Activated T-cell treated with anti-CD3 and anti-CD28 coated beads, Interleukin-2, amount 50 U/mL, for 72 hours (primary cell): ENCODE measurements at regions not wholly inside any gene's neighbourhood (a gene's known extent, or its start where the extent isn't known, plus 50 kb on each side); places are given as distances from the start of the nearest gene placed in this dataset.

Experiments
- ATAC-seq, 2 donors: fragments of 150-1000 bp; cut with Tn5 transposase; replicated peaks in 1 of 2; 2 replicates each; pipeline ENCODE4 v1.10.0; 2021; ENCODE audit warnings: moderate library complexity in 2 of 2, mild to moderate bottlenecking in 1 of 2
- DNase-seq, 2 donors: peaks; one replicate each; pipeline ENCODE4 v3.0.0; 2021 to 2022; ENCODE audit warnings: mixed read lengths in 1 of 2
- H3K27ac Mint-ChIP-seq: one replicate; pipeline ENCODE4 v1.8.0; 2022; ENCODE audit warnings: mild to moderate bottlenecking, moderate library complexity, mixed read lengths
- H3K27me3 Mint-ChIP-seq: one replicate; pipeline ENCODE4 v1.8.0; 2022; ENCODE audit warnings: low read depth, mixed read lengths
- H3K36me3 Mint-ChIP-seq, 2 donors: one replicate each; pipeline ENCODE4 v1.8.0; 2022; ENCODE audit warnings: mixed read lengths in 2 of 2, mild to moderate bottlenecking in 1 of 2; ENCODE audit not compliant: insufficient read depth in 2 of 2
- H3K4me1 Mint-ChIP-seq: one replicate; pipeline ENCODE4 v1.8.0; 2022; ENCODE audit warnings: low read depth, mixed read lengths
- H3K4me3 Mint-ChIP-seq, 2 donors: one replicate each; pipeline ENCODE4 v1.8.0; 2022; ENCODE audit warnings: mild to moderate bottlenecking in 2 of 2, mixed read lengths in 2 of 2, moderate library complexity in 2 of 2
- H3K9me3 Mint-ChIP-seq, 2 donors: one replicate each; pipeline ENCODE4 v1.8.0; 2022; ENCODE audit warnings: mixed read lengths in 2 of 2

- no peak overlapping the region for H3K27ac Mint-ChIP-seq
- peaks cover 0 to 1% of the 10 kb centered on the region in 2 donors for H3K9me3 Mint-ChIP-seq
- no peaks in the 10 kb centered on the region for H3K27me3 Mint-ChIP-seq
- no peaks in the 10 kb centered on the region for H3K4me1 Mint-ChIP-seq
- H3K4me3 Mint-ChIP-seq = no peak overlapping the region
- peaks cover 0 to 2% of the 10 kb centered on the region in 2 donors for H3K36me3 Mint-ChIP-seq
- ATAC-seq (no peak), DNase-seq (no peak)
Observed at GRCh38 chr6:76671751-76672150, 599.3 kb upstream of the IMPG1 start.

GRCh38 chr6:76644231-76644630 is 571.8 kb upstream of the IMPG1 start:
- no peaks in the 10 kb centered on the region for H3K27me3 Mint-ChIP-seq
- ATAC-seq (no peak), DNase-seq (no peak)
- no peaks in the 10 kb centered on the region for H3K4me1 Mint-ChIP-seq
- peaks cover 7 to 9% of the 10 kb centered on the region in 2 donors for H3K9me3 Mint-ChIP-seq
- H3K4me3 Mint-ChIP-seq = no peak overlapping the region
- peaks cover 0 to 1% of the 10 kb centered on the region in 2 donors for H3K36me3 Mint-ChIP-seq
- no peak overlapping the region for H3K27ac Mint-ChIP-seq

GRCh38 chr6:76639941-76640340 is 567.5 kb upstream of the IMPG1 start:
- Mint-ChIP-seq H3K36me3 (peaks cover 0 to 1% of the 10 kb centered on the region in 2 donors), H3K9me3 (peaks cover 7 to 12% of the 10 kb centered on the region in 2 donors), H3K27me3 (no peaks in the 10 kb centered on the region), H3K4me3 (no peak overlapping the region), H3K27ac (no peak overlapping the region), H3K4me1 (no peaks in the 10 kb centered on the region)
- no peak for ATAC-seq
- no peak for DNase-seq

DNA sequence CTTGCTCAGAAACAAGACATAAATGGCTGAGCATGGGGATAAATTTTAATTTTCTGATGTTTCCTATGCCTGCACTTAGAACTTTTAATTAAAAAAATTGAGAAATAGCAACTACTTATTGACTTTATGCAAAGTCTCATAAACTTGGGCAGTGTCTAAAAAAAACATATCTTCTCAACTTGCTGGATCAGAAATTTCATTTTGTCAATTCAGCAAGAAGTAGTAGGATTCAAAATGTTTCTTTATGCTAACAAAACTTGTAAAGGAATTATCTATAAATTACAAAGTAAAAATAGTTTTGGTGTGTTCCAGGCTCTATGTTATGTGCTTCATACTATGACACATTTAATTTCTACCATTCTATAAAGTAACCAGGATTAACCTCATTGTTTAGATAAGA is 562.2 kb upstream of the IMPG1 start:
- no peak for ATAC-seq
- Mint-ChIP-seq H3K27me3 (no peaks in the 10 kb centered on the region), H3K9me3 (peaks cover 0 to 4% of the 10 kb centered on the region in 2 donors), H3K4me1 (no peaks in the 10 kb centered on the region), H3K27ac (no peak overlapping the region), H3K4me3 (no peak overlapping the region), H3K36me3 (no peaks in the 10 kb centered on the region)
- no peak for DNase-seq

DNA sequence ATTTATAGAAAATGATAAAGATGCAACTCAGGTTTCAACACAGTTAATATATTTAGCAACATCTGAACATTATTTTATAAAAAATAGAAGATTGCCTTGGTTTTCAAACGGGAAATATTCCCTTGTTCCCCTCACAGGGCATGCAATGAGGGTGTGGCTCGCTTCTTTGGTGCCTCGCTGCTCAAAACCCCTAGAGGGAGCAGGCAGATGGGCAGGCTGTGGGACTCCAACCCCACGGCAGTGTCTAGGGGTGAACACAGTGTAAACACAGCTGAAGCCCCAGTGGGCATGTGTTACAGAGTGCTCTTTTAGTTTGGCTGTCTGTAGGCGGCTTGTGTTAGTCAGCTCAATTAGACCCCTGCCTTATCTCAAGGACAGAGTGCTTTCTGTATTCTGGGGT is 560.8 kb upstream of the IMPG1 start:
- H3K9me3 Mint-ChIP-seq = peaks cover 0 to 4% of the 10 kb centered on the region in 2 donors
- no peaks in the 10 kb centered on the region for H3K27me3 Mint-ChIP-seq
- DNase-seq (no peak), ATAC-seq (no peak)
- no peaks in the 10 kb centered on the region for H3K36me3 Mint-ChIP-seq
- no peaks in the 10 kb centered on the region for H3K4me1 Mint-ChIP-seq
- H3K4me3 Mint-ChIP-seq = no peak overlapping the region
- H3K27ac Mint-ChIP-seq = no peak overlapping the region

DNA sequence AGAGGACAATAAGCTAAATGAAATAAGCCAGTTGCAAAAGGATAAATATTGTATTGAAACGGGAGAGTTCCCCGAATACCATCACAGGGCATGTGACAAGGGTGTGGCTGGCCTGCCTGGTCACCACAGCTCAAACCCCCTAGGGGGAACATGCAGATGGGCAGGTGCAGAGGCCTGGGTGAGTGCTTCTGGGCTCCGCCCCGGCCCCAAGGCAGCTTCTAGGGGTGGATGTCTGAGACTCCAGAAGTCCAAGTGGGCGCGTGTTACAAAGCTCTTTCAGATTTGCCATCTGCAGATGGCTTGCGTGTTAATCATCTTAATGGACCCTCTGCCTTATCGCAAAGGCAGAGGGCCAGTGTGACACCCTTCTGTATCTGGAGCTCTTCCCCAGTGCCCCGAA is 559.2 kb upstream of the IMPG1 start:
- no peak for ATAC-seq

DNA sequence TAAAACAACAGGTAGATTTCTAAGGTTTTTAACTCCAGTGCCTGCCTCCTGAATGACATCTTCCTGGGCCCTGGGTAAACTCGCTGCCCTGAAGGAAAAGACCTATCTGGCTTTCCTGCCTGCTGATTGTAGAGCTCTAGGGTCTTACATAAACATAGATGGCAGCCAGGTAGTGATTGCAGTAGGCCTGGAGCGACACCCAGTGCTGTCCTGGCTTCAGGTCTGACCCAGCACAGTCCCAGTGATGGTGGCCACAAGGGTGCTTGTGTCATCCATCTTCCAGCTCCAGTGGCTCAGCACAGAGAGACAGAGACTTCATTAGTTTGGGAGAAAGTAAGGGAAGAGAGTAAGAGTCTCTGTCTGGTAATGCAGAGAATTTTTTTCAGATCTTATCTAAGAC is 542.9 kb upstream of the IMPG1 start:
- DNase-seq = no peak
- Mint-ChIP-seq H3K36me3 (peaks cover 0 to 1% of the 10 kb centered on the region in 2 donors), H3K9me3 (peaks cover 6 to 8% of the 10 kb centered on the region in 2 donors)

More for the DNA sequence above, 559.2 kb upstream of the IMPG1 start:
- no peak overlapping the region for H3K4me3 Mint-ChIP-seq
- H3K36me3 Mint-ChIP-seq = peaks cover 0 to 2% of the 10 kb centered on the region in 2 donors
- no peak for DNase-seq
- H3K9me3 Mint-ChIP-seq = peaks cover 4 to 5% of the 10 kb centered on the region in 2 donors
- H3K27ac Mint-ChIP-seq = no peak overlapping the region
- H3K4me1 Mint-ChIP-seq = no peaks in the 10 kb centered on the region
- no peaks in the 10 kb centered on the region for H3K27me3 Mint-ChIP-seq

GRCh38 chr6:76612954-76613353 is 540.5 kb upstream of the IMPG1 start:
- peaks cover 6 to 7% of the 10 kb centered on the region in 2 donors for H3K9me3 Mint-ChIP-seq
- no peak for DNase-seq
- H3K27me3 Mint-ChIP-seq = no peaks in the 10 kb centered on the region
- H3K27ac Mint-ChIP-seq = no peak overlapping the region
- peaks cover 0 to 1% of the 10 kb centered on the region in 2 donors for H3K36me3 Mint-ChIP-seq
- no peak for ATAC-seq
- H3K4me1 Mint-ChIP-seq = no peaks in the 10 kb centered on the region
- no peak overlapping the region for H3K4me3 Mint-ChIP-seq

More for the DNA sequence above, 542.9 kb upstream of the IMPG1 start:
- Mint-ChIP-seq H3K4me1 (no peaks in the 10 kb centered on the region), H3K4me3 (no peak overlapping the region), H3K27me3 (no peaks in the 10 kb centered on the region), H3K27ac (no peak overlapping the region)
- no peak for ATAC-seq

- H3K9me3 Mint-ChIP-seq = peaks cover 0 to 5% of the 10 kb centered on the region in 2 donors
- peaks cover 0 to 1% of the 10 kb centered on the region in 2 donors for H3K36me3 Mint-ChIP-seq
- no peak overlapping the region for H3K27ac Mint-ChIP-seq
- H3K4me3 Mint-ChIP-seq = no peak overlapping the region
- no peaks in the 10 kb centered on the region for H3K4me1 Mint-ChIP-seq
- H3K27me3 Mint-ChIP-seq = no peaks in the 10 kb centered on the region
- DNase-seq (no peak), ATAC-seq (no peak)
Observed at GRCh38 chr6:76609160-76609559, 536.7 kb upstream of the IMPG1 start.

GRCh38 chr6:76594109-76594508 is 521.6 kb upstream of the IMPG1 start:
- no peak overlapping the region for H3K4me3 Mint-ChIP-seq
- H3K27ac Mint-ChIP-seq = no peak overlapping the region
- DNase-seq (no peak), ATAC-seq (no peak)
- no peaks in the 10 kb centered on the region for H3K27me3 Mint-ChIP-seq
- H3K36me3 Mint-ChIP-seq = peaks cover 0 to 1% of the 10 kb centered on the region in 2 donors
- H3K4me1 Mint-ChIP-seq = no peaks in the 10 kb centered on the region
- peaks cover 5 to 11% of the 10 kb centered on the region in 2 donors for H3K9me3 Mint-ChIP-seq

DNA sequence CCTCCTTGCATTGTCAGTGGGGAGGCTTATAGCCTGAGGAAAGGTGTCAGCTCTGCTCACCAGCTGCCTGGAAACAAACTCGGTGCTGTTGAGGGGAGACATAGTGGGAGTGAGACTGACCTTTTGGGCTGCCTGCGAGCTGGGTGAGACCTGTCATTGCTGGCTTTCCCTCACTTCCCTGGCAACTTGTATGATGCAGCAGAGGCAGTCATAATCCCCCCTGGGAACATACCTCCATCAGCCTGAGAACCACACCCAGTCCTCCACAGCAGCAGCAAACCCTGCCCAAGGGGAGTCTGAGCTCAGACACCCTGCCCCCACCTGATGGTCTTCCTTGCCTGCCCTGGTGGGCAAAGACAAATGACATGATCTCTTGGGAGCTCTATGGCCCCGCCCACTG is 521.2 kb upstream of the IMPG1 start:
- no peak for DNase-seq
- Mint-ChIP-seq H3K27ac (no peak overlapping the region), H3K9me3 (peaks cover 6 to 10% of the 10 kb centered on the region in 2 donors), H3K4me1 (no peaks in the 10 kb centered on the region), H3K27me3 (no peaks in the 10 kb centered on the region), H3K36me3 (no peaks in the 10 kb centered on the region), H3K4me3 (no peak overlapping the region)
- no peak for ATAC-seq

DNA sequence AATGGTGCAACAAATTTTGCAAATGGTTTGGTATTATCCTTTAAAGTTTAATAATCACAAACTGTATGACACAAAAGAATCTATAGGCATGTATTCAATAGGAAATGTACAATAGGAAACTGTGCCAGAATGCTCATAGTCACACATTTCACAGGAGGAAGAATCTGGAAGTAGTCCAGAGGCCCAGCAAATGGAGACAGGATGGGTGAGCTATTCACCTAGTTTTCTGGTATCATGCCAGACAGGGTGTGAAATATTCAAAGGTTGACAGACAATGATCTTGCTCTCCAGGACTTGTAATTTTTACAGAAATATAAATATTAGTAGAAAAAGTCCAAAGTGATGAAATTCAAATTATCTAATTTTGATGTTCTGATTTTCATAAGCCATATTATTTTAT is 520.1 kb upstream of the IMPG1 start:
- Mint-ChIP-seq H3K4me3 (no peak overlapping the region), H3K27ac (no peak overlapping the region), H3K4me1 (no peaks in the 10 kb centered on the region), H3K36me3 (no peaks in the 10 kb centered on the region), H3K27me3 (no peaks in the 10 kb centered on the region), H3K9me3 (peaks cover 6 to 10% of the 10 kb centered on the region in 2 donors)
- ATAC-seq (no peak), DNase-seq (no peak)

DNA sequence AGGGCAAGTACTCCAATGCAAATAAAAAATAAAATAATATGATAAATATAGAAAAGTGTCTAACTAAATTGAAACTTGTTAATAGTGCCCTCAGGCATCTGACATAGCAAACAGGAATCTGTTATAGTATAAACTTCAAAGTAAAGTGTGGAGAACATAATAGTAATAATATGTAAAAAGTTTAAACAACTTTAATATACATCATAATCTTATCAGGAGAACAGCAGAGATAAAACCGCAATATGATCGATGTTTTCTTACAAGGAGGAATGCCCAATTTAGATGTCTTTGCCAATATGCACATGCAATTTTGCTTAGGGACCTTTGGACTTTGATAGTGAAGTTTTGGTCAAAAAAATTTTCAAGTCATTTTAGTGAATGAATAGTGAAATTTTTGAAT is 514.8 kb upstream of the IMPG1 start:
- ATAC-seq = no peak
- H3K36me3 Mint-ChIP-seq = no peaks in the 10 kb centered on the region
- no peak overlapping the region for H3K4me3 Mint-ChIP-seq
- DNase-seq = no peak
- H3K4me1 Mint-ChIP-seq = no peaks in the 10 kb centered on the region
- H3K9me3 Mint-ChIP-seq = peaks cover 0 to 5% of the 10 kb centered on the region in 2 donors
- no peaks in the 10 kb centered on the region for H3K27me3 Mint-ChIP-seq
- no peak overlapping the region for H3K27ac Mint-ChIP-seq

DNA sequence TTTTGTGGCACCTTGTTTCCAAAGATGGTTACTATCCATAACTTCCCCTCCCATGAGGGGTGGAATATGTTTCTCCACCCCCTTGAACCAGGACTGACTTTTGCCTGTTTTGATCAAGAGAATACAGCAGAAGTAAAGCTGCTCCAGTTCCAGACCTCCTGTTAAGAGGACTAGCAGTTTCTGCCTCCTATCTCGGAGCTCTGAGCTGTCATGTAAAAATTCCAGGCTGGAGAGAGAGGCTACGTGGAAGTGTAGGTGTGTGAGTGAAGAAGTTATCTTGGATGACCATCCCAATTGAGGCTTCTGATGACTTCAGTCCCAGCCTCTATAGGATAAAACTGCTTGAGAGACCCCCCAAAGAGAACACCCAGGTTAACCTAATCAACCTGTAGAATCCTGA is 511.7 kb upstream of the IMPG1 start:
- Mint-ChIP-seq H3K9me3 (peaks cover 2 to 9% of the 10 kb centered on the region in 2 donors), H3K36me3 (no peaks in the 10 kb centered on the region), H3K4me3 (no peak overlapping the region), H3K27me3 (no peaks in the 10 kb centered on the region), H3K27ac (no peak overlapping the region), H3K4me1 (no peaks in the 10 kb centered on the region)
- ATAC-seq (no peak), DNase-seq (no peak)
